ENCODE measurements at regions not wholly inside any gene's neighbourhood (a gene's known extent, or its start where the extent isn't known, plus 50 kb on each side); places are given as distances from the start of the nearest gene placed in this dataset.

- Histone ChIP-seq H3K27ac (no peak overlapping the region), H3K4me1 (no peaks in the 10 kb centered on the region), H3K27me3 (no peaks in the 10 kb centered on the region), H3K4me3 (no peak overlapping the region), H3K36me3 (no peaks in the 10 kb centered on the region), H3K9me3 (no peaks in the 10 kb centered on the region)
- DNase-seq: no peak
- TF ChIP-seq POLR2A (IDR thresholded peaks at IDR 0.05) (no peak), CTCF (IDR thresholded peaks at IDR 0.05) (no peak)
Measured at GRCh38 chr16:80280557-80280956, 260.2 kb upstream of the DYNLRB2 start.

- TF ChIP-seq CTCF (IDR thresholded peaks at IDR 0.05): no peak
- Histone ChIP-seq H3K27me3 (no peaks in the 10 kb centered on the region), H3K27ac (no peak overlapping the region), H3K4me3 (no peak overlapping the region), H3K4me1 (no peaks in the 10 kb centered on the region), H3K36me3 (no peaks in the 10 kb centered on the region), H3K9me3 (no peaks in the 10 kb centered on the region)
- no peak for DNase-seq
Measured at GRCh38 chr16:80279656-80280055, 261.1 kb upstream of the DYNLRB2 start.

DNA sequence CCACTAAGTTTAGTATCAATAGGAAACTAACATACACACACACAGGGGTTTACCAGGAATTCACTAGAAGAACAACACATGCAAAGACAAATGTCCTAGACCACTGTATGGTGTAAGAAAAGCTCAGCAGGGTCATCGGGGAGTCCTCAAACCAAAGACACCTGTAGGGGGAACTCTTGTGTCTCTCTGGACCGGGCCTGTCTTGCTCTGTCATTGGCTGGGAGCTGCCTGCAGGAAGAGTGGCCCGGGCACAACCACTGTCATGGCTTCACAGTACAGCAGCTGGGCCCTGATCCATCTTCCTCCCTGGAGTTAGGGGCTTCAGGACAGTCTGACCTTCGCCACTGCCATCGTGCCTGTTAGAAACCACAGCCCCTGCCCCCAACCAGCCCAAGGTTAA is 263.6 kb upstream of the DYNLRB2 start:
- Histone ChIP-seq H3K9me3 (no peaks in the 10 kb centered on the region), H3K27me3 (no peaks in the 10 kb centered on the region), H3K4me3 (no peak overlapping the region), H3K36me3 (no peaks in the 10 kb centered on the region), H3K27ac (no peak overlapping the region), H3K4me1 (no peaks in the 10 kb centered on the region)
- no peak for DNase-seq
- TF ChIP-seq CTCF (IDR thresholded peaks at IDR 0.05): no peak
- no peak for TF ChIP-seq POLR2A (IDR thresholded peaks at IDR 0.05)

GRCh38 chr16:80274576-80275191 is 266.1 kb upstream of the DYNLRB2 start:
- Histone ChIP-seq H3K27me3 (no peaks in the 10 kb centered on the region), H3K27ac (no peak overlapping the region), H3K9me3 (no peaks in the 10 kb centered on the region), H3K4me3 (no peak overlapping the region), H3K4me1 (no peaks in the 10 kb centered on the region), H3K36me3 (no peaks in the 10 kb centered on the region)
- TF ChIP-seq POLR2A (IDR thresholded peaks at IDR 0.05) (no peak), CTCF (IDR thresholded peaks at IDR 0.05) (no peak)
- no peak for DNase-seq

- H3K27ac ChIP-seq: no peak overlapping the region
- no peak for DNase-seq
Measured at GRCh38 chr16:80273635-80274538, 266.9 kb upstream of the DYNLRB2 start.

More at GRCh38 chr16:80273635-80274538, 266.9 kb upstream of the DYNLRB2 start:
- TF ChIP-seq CTCF (IDR thresholded peaks at IDR 0.05): no peak
- TF ChIP-seq POLR2A (IDR thresholded peaks at IDR 0.05): no peak
- Histone ChIP-seq H3K4me3 (no peak overlapping the region), H3K4me1 (no peaks in the 10 kb centered on the region), H3K36me3 (no peaks in the 10 kb centered on the region), H3K27me3 (no peaks in the 10 kb centered on the region), H3K9me3 (no peaks in the 10 kb centered on the region)

Data from Peyer's patch (tissue), 4 donors.